K562 (cell line): ENCODE measurements at regions not wholly inside any gene's neighbourhood (a gene's known extent, or its start where the extent isn't known, plus 50 kb on each side); places are given as distances from the start of the nearest gene placed in this dataset.

Source experiments
- CTCFL ChIP-seq: IDR thresholded peaks from 2 replicates; pipeline ENCODE4 v1.6.1; 2011; ENCODE audit warnings: borderline replicate concordance, low read depth, mild to moderate bottlenecking, moderate library complexity, low read length; ENCODE audit not compliant: insufficient read depth, poor library complexity, severe bottlenecking
- ETV5 ChIP-seq: sonication (generic); formaldehyde crosslinking; IDR thresholded peaks from 2 replicates; pipeline ENCODE4 v1.4.0; 2020; ENCODE audit warnings: low read depth, mild to moderate bottlenecking, missing genetic modification reagents
- FOXJ2 ChIP-seq: fragments of 200-800 bp; sonication (Bioruptor generic); IDR thresholded peaks from 2 replicates; pipeline ENCODE4 v1.6.1; 2016; ENCODE audit warnings: missing genetic modification characterization, missing compliant biosample characterization
- HMG20A ChIP-seq: fragments of 450-650 bp; formaldehyde crosslinking; conservative IDR thresholded peaks from 2 replicates; pipeline ENCODE4 v1.4.0; 2020; ENCODE audit warnings: mild to moderate bottlenecking, mixed read lengths
- HMGN3 ChIP-seq: IDR thresholded peaks from 2 replicates; pipeline ENCODE4 v1.6.1; 2011; ENCODE audit warnings: borderline replicate concordance, low read depth, mild to moderate bottlenecking, mixed read lengths, low read length; ENCODE audit not compliant: insufficient read length; ENCODE audit errors: extremely low read depth
- MBD2 ChIP-seq: sonication (generic); IDR thresholded peaks from 2 replicates; pipeline ENCODE4 v1.6.1; 2016; ENCODE audit warnings: low read depth, borderline replicate concordance
- MIER1 ChIP-seq: fragments of 450-650 bp; IDR thresholded peaks from 2 replicates; pipeline ENCODE4 v1.6.1; 2016; ENCODE audit warnings: antibody characterized with exemption, mild to moderate bottlenecking, low read depth
- MITF ChIP-seq: IDR thresholded peaks from 2 replicates; pipeline ENCODE4 v1.6.1; 2014; ENCODE audit warnings: antibody characterized with exemption
- MTA2 ChIP-seq: fragments of 450-650 bp; IDR thresholded peaks from 2 replicates; pipeline ENCODE4 v1.6.1; 2016; ENCODE audit warnings: low read depth
- NFATC3 ChIP-seq: fragments of 450-650 bp; IDR thresholded peaks from 2 replicates; pipeline ENCODE4 v1.6.1; 2017; ENCODE audit warnings: mild to moderate bottlenecking
- SIN3A ChIP-seq, 2 experiments: fragments of 150-350 bp in 1 of 2; IDR thresholded peaks; 2 replicates each; pipeline ENCODE4 v1.6.1; 2011 to 2016; ENCODE audit warnings: borderline replicate concordance in 2 of 2, low read depth in 2 of 2, low read length in 2 of 2, mild to moderate bottlenecking in 2 of 2, moderate library complexity in 2 of 2; ENCODE audit not compliant: control insufficient read depth in 1 of 2
- ZBTB1 ChIP-seq: sonication (generic); formaldehyde crosslinking; IDR thresholded peaks from 2 replicates; pipeline ENCODE4 v1.8.1; 2023; ENCODE audit warnings: missing genetic modification reagents, low read depth, mild to moderate bottlenecking, borderline replicate concordance
- ZNF124 ChIP-seq: sonication (generic); formaldehyde crosslinking; IDR thresholded peaks from 2 replicates; pipeline ENCODE4 v1.8.1; 2022; ENCODE audit warnings: missing genetic modification reagents
- ZNF316 ChIP-seq: fragments of 450-650 bp; IDR thresholded peaks from 2 replicates; pipeline ENCODE4 v1.6.1; 2016
- ZNF830 ChIP-seq: fragments of 250-450 bp; sonication (Bioruptor Pico); IDR thresholded peaks from 2 replicates; pipeline ENCODE4 v1.5.0; 2021; ENCODE audit warnings: mild to moderate bottlenecking
- TF ChIP-seq, protein P1 (sequence below): sonication (generic); formaldehyde crosslinking; IDR thresholded peaks from 2 replicates; pipeline ENCODE4 v1.8.0; 2023; ENCODE audit warnings: missing genetic modification reagents, mild to moderate bottlenecking, borderline replicate concordance
- TF ChIP-seq, protein P2 (sequence below): sonication (generic); formaldehyde crosslinking; IDR thresholded peaks from 2 replicates; pipeline ENCODE4 v1.8.0; 2022; ENCODE audit warnings: missing genetic modification reagents, mild to moderate bottlenecking, borderline replicate concordance

DNA sequence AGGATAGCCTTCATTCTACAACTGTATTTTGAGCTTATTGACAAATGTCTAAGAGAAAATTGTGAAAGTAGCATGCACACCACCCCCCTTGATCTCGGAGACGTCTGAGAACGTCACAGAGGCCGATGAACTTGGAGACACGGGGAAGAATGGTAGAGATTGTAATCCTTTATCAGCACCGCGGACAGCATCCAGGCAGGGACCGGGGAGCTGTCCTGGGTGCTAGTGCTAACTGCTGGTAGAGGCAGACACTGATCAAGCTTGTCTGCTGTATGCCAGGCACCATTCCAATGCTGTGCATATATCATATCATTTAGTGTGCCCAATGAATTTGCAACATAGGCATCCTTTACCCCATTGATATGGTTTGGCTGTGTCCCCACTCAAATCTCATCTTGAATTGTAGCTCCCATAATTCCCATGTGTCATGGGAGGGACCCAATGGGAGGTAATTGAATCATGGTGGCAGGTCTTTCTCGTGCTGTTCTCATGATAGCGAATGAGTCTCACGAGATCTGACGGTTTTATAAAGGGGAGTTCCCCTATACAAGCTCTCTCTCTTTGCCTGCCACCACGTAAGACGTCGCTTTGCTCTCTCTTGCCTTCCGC, 98.8 kb downstream of the LHX2 start (continued):
- TF ChIP-seq CTCFL (no peak), HMG20A (CRISPR knock-in tag) (no peak), NFATC3 (no peak), SIN3A (IDR thresholded peaks at IDR 0.05; ENCODE audit: borderline replicate concordance in 2 of 2, control insufficient read depth in 1 of 2, low read depth in 2 of 2, low read length in 2 of 2) (peak; percentile 98 to 99), ZBTB1 (CRISPR knock-in tag) (peak; percentile 97), MBD2 (no peak), MIER1 (peak; percentile 99), ETV5 (CRISPR knock-in tag) (peak; percentile 93), FOXJ2 (tag) (peak; percentile 62; the same call in 1 of the 2 replicates), ZNF830 (CRISPR knock-in tag) (no peak), MITF (no peak), HMGN3 (no peak), MTA2 (no peak), ZNF316 (no peak), ZNF124 (CRISPR knock-in tag) (peak; percentile 97)
- TF ChIP-seq, protein P1, sequence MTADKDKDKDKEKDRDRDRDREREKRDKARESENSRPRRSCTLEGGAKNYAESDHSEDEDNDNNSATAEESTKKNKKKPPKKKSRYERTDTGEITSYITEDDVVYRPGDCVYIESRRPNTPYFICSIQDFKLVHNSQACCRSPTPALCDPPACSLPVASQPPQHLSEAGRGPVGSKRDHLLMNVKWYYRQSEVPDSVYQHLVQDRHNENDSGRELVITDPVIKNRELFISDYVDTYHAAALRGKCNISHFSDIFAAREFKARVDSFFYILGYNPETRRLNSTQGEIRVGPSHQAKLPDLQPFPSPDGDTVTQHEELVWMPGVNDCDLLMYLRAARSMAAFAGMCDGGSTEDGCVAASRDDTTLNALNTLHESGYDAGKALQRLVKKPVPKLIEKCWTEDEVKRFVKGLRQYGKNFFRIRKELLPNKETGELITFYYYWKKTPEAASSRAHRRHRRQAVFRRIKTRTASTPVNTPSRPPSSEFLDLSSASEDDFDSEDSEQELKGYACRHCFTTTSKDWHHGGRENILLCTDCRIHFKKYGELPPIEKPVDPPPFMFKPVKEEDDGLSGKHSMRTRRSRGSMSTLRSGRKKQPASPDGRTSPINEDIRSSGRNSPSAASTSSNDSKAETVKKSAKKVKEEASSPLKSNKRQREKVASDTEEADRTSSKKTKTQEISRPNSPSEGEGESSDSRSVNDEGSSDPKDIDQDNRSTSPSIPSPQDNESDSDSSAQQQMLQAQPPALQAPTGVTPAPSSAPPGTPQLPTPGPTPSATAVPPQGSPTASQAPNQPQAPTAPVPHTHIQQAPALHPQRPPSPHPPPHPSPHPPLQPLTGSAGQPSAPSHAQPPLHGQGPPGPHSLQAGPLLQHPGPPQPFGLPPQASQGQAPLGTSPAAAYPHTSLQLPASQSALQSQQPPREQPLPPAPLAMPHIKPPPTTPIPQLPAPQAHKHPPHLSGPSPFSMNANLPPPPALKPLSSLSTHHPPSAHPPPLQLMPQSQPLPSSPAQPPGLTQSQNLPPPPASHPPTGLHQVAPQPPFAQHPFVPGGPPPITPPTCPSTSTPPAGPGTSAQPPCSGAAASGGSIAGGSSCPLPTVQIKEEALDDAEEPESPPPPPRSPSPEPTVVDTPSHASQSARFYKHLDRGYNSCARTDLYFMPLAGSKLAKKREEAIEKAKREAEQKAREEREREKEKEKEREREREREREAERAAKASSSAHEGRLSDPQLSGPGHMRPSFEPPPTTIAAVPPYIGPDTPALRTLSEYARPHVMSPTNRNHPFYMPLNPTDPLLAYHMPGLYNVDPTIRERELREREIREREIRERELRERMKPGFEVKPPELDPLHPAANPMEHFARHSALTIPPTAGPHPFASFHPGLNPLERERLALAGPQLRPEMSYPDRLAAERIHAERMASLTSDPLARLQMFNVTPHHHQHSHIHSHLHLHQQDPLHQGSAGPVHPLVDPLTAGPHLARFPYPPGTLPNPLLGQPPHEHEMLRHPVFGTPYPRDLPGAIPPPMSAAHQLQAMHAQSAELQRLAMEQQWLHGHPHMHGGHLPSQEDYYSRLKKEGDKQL (CRISPR knock-in tag) = peak; percentile 99
- TF ChIP-seq, protein P2, sequence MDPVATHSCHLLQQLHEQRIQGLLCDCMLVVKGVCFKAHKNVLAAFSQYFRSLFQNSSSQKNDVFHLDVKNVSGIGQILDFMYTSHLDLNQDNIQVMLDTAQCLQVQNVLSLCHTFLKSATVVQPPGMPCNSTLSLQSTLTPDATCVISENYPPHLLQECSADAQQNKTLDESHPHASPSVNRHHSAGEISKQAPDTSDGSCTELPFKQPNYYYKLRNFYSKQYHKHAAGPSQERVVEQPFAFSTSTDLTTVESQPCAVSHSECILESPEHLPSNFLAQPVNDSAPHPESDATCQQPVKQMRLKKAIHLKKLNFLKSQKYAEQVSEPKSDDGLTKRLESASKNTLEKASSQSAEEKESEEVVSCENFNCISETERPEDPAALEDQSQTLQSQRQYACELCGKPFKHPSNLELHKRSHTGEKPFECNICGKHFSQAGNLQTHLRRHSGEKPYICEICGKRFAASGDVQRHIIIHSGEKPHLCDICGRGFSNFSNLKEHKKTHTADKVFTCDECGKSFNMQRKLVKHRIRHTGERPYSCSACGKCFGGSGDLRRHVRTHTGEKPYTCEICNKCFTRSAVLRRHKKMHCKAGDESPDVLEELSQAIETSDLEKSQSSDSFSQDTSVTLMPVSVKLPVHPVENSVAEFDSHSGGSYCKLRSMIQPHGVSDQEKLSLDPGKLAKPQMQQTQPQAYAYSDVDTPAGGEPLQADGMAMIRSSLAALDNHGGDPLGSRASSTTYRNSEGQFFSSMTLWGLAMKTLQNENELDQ (CRISPR knock-in tag) = peak; percentile 99
